ENCODE measurements at regions not wholly inside any gene's neighbourhood (a gene's known extent, or its start where the extent isn't known, plus 50 kb on each side); places are given as distances from the start of the nearest gene placed in this dataset.

GRCh38 chr9:79308012-79308411, 263.8 kb upstream of the TLE4 start:
- TF ChIP-seq GATA3 (IDR thresholded peaks at IDR 0.05; ENCODE audit: low read depth, low read length), result no peak
- TF ChIP-seq GATA2 (IDR thresholded peaks at IDR 0.05; ENCODE audit: low read depth, low read length), result no peak

All from SH-SY5Y (cell line).